ENCODE measurements at regions not wholly inside any gene's neighbourhood (a gene's known extent, or its start where the extent isn't known, plus 50 kb on each side); places are given as distances from the start of the nearest gene placed in this dataset.

GRCh38 chr12:116642106-116642505 is 82.9 kb downstream of the MAP1LC3B2 start:
- no peaks in the 10 kb centered on the region for H3K9me3 ChIP-seq
- TF ChIP-seq, protein P1, sequence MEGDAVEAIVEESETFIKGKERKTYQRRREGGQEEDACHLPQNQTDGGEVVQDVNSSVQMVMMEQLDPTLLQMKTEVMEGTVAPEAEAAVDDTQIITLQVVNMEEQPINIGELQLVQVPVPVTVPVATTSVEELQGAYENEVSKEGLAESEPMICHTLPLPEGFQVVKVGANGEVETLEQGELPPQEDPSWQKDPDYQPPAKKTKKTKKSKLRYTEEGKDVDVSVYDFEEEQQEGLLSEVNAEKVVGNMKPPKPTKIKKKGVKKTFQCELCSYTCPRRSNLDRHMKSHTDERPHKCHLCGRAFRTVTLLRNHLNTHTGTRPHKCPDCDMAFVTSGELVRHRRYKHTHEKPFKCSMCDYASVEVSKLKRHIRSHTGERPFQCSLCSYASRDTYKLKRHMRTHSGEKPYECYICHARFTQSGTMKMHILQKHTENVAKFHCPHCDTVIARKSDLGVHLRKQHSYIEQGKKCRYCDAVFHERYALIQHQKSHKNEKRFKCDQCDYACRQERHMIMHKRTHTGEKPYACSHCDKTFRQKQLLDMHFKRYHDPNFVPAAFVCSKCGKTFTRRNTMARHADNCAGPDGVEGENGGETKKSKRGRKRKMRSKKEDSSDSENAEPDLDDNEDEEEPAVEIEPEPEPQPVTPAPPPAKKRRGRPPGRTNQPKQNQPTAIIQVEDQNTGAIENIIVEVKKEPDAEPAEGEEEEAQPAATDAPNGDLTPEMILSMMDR (IDR thresholded peaks at IDR 0.05), result no peak

DNA sequence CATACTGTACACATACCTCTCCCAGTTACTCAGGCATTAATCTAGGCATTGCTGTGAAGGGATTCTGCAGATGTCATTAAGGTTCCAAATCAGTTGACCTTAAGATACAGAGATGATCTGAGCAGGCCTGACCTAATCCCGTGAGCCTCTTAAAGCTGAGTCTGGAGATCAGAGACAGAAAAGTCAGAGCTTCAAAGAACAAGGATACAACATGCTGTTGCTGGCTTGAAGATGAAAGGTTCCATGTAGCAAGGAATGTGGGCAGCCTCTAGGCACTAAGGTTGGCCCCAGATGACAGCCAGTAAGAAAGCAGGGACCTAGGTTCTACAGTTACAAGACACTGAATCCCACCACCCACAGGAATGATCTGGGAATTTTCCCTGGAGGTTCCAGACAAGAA is 81.1 kb downstream of the MAP1LC3B2 start:
- Histone ChIP-seq H3K36me3 (no peaks in the 10 kb centered on the region), H3K9me3 (no peaks in the 10 kb centered on the region), H3K27ac (no peak overlapping the region), H3K4me3 (ENCODE audit: low read depth in 1 of 2, low read length in 1 of 2) (no peak overlapping the region), H3K27me3 (no peaks in the 10 kb centered on the region), H3K4me1 (ENCODE audit: control insufficient read depth in 1 of 2, insufficient read depth in 1 of 2, low read depth in 1 of 2, low read length in 1 of 2) (peaks cover 10 to 16% of the 10 kb centered on the region in 2 experiments)
- TF ChIP-seq, protein P1 (IDR thresholded peaks at IDR 0.05), result no peak

More at GRCh38 chr12:116642106-116642505, 82.9 kb downstream of the MAP1LC3B2 start:
- H3K27me3 ChIP-seq, result no peaks in the 10 kb centered on the region
- H3K4me3 ChIP-seq (ENCODE audit: low read depth in 1 of 2, low read length in 1 of 2), result no peak overlapping the region
- no peak overlapping the region for H3K27ac ChIP-seq
- peaks cover 0 to 3% of the 10 kb centered on the region in 2 experiments for H3K4me1 ChIP-seq (ENCODE audit: control insufficient read depth in 1 of 2, insufficient read depth in 1 of 2, low read depth in 1 of 2, low read length in 1 of 2)
- no peaks in the 10 kb centered on the region for H3K36me3 ChIP-seq

DNA sequence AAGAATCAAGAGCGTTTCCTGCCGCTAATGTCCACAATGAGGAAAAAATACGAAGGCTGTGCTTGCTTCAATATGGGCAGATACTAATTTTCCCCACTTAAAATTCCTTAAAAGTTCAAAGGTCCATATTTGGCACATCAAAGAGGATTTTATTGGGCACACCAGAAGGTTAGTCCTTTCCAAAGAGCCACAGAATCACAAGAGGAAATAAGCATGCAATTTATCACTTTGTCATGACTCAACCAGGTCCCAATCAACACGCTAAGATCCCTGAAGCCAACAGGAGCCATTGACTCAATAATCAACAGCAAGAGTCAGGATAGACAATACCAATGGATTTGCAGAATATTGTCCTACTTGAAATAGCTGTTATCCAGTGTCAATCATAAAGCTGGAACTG is 80.6 kb downstream of the MAP1LC3B2 start:
- H3K27ac ChIP-seq, result no peak overlapping the region
- no peaks in the 10 kb centered on the region for H3K27me3 ChIP-seq
- TF ChIP-seq, protein P1 (IDR thresholded peaks at IDR 0.05), result no peak
- no peaks in the 10 kb centered on the region for H3K9me3 ChIP-seq
- H3K36me3 ChIP-seq, result no peaks in the 10 kb centered on the region
- H3K4me3 ChIP-seq (ENCODE audit: low read depth in 1 of 2, low read length in 1 of 2), result no peak overlapping the region
- H3K4me1 ChIP-seq (ENCODE audit: control insufficient read depth in 1 of 2, insufficient read depth in 1 of 2, low read depth in 1 of 2, low read length in 1 of 2), result peaks cover 15 to 21% of the 10 kb centered on the region in 2 experiments

GRCh38 chr12:116638376-116638775 is 79.2 kb downstream of the MAP1LC3B2 start:
- peaks cover 17 to 25% of the 10 kb centered on the region in 2 experiments for H3K4me1 ChIP-seq (ENCODE audit: control insufficient read depth in 1 of 2, insufficient read depth in 1 of 2, low read depth in 1 of 2, low read length in 1 of 2)
- no peaks in the 10 kb centered on the region for H3K9me3 ChIP-seq
- no peaks in the 10 kb centered on the region for H3K36me3 ChIP-seq
- no peak overlapping the region for H3K4me3 ChIP-seq (ENCODE audit: low read depth in 1 of 2, low read length in 1 of 2)
- TF ChIP-seq, protein P1 (IDR thresholded peaks at IDR 0.05), result no peak
- H3K27ac ChIP-seq, result no peak overlapping the region
- H3K27me3 ChIP-seq, result no peaks in the 10 kb centered on the region

- no peaks in the 10 kb centered on the region for H3K27me3 ChIP-seq
- no peak overlapping the region for H3K4me3 ChIP-seq (ENCODE audit: low read depth in 1 of 2, low read length in 1 of 2)
- TF ChIP-seq, protein P1 (IDR thresholded peaks at IDR 0.05), result no peak
- peaks cover 21 to 29% of the 10 kb centered on the region in 2 experiments for H3K4me1 ChIP-seq (ENCODE audit: control insufficient read depth in 1 of 2, insufficient read depth in 1 of 2, low read depth in 1 of 2, low read length in 1 of 2)
- no peak overlapping the region for H3K27ac ChIP-seq
- H3K9me3 ChIP-seq, result no peaks in the 10 kb centered on the region
- H3K36me3 ChIP-seq, result no peaks in the 10 kb centered on the region
Observed at GRCh38 chr12:116637589-116638150, 78.5 kb downstream of the MAP1LC3B2 start.

Measured in neutrophil (primary cell).